HG02981 (cell line): ENCODE measurements at regions not wholly inside any gene's neighbourhood (a gene's known extent, or its start where the extent isn't known, plus 50 kb on each side); places are given as distances from the start of the nearest gene placed in this dataset.

Experiments
- ATAC-seq: cut with Tn5 transposase; IDR thresholded peaks from one replicate; pipeline ENCODE4 v1.9.1; 2021; ENCODE audit warnings: mild to moderate bottlenecking, moderate library complexity; ENCODE audit not compliant: unreplicated experiment

- ATAC-seq = no peak
Measured at GRCh38 chr22:48605125-48605524, 1222.5 kb downstream of the BRD1 start.

GRCh38 chr22:48603621-48604320, 1223.9 kb downstream of the BRD1 start:
- ATAC-seq = no peak

GRCh38 chr22:48602805-48603518, 1224.7 kb downstream of the BRD1 start:
- no peak for ATAC-seq

GRCh38 chr22:48600681-48601080, 1227.0 kb downstream of the BRD1 start:
- no peak for ATAC-seq

GRCh38 chr22:48600171-48600570, 1227.5 kb downstream of the BRD1 start:
- ATAC-seq = no peak

- no peak for ATAC-seq
Measured at GRCh38 chr22:48599346-48599745, 1228.3 kb downstream of the BRD1 start.

GRCh38 chr22:48596111-48596850, 1231.4 kb downstream of the BRD1 start:
- no peak for ATAC-seq

GRCh38 chr22:48595511-48595905, 1232.2 kb downstream of the BRD1 start:
- no peak for ATAC-seq

GRCh38 chr22:48594757-48595510, 1232.7 kb downstream of the BRD1 start:
- ATAC-seq = no peak

- ATAC-seq = no peak
Measured at GRCh38 chr22:48594016-48594756, 1233.5 kb downstream of the BRD1 start.

GRCh38 chr22:48593551-48593950, 1234.1 kb downstream of the BRD1 start:
- no peak for ATAC-seq

- ATAC-seq = no peak
Measured at GRCh38 chr22:48592931-48593330, 1234.7 kb downstream of the BRD1 start.

- no peak for ATAC-seq
Measured at GRCh38 chr22:48592488-48592887, 1235.2 kb downstream of the BRD1 start.

GRCh38 chr22:48592066-48592345, 1235.7 kb downstream of the BRD1 start:
- no peak for ATAC-seq

GRCh38 chr22:48591286-48592065, 1236.2 kb downstream of the BRD1 start:
- no peak for ATAC-seq

- no peak for ATAC-seq
Measured at GRCh38 chr22:48589901-48590300, 1237.8 kb downstream of the BRD1 start.

GRCh38 chr22:48588878-48589450, 1238.7 kb downstream of the BRD1 start:
- no peak for ATAC-seq

GRCh38 chr22:48588151-48588877, 1239.4 kb downstream of the BRD1 start:
- ATAC-seq = no peak
